Epithelial cell of esophagus (primary cell): ENCODE measurements at regions not wholly inside any gene's neighbourhood (a gene's known extent, or its start where the extent isn't known, plus 50 kb on each side); places are given as distances from the start of the nearest gene placed in this dataset.

ENCODE experiments used
- DNase-seq: peaks from one replicate; pipeline ENCODE4 v3.0.0; 2010; ENCODE audit warnings: low read depth
- H3K4me3 ChIP-seq: 2 replicates; pipeline ENCODE4 v1.5.1; 2011; ENCODE audit warnings: mild to moderate bottlenecking, low read length, control low read depth
- TF ChIP-seq, protein P1 (sequence below): IDR thresholded peaks from 2 replicates; pipeline ENCODE4 v1.5.1; 2011; ENCODE audit warnings: low read depth, mild to moderate bottlenecking, low read length, control low read depth, inconsistent platforms; ENCODE audit not compliant: insufficient read depth; ENCODE audit errors: missing control alignments

DNA sequence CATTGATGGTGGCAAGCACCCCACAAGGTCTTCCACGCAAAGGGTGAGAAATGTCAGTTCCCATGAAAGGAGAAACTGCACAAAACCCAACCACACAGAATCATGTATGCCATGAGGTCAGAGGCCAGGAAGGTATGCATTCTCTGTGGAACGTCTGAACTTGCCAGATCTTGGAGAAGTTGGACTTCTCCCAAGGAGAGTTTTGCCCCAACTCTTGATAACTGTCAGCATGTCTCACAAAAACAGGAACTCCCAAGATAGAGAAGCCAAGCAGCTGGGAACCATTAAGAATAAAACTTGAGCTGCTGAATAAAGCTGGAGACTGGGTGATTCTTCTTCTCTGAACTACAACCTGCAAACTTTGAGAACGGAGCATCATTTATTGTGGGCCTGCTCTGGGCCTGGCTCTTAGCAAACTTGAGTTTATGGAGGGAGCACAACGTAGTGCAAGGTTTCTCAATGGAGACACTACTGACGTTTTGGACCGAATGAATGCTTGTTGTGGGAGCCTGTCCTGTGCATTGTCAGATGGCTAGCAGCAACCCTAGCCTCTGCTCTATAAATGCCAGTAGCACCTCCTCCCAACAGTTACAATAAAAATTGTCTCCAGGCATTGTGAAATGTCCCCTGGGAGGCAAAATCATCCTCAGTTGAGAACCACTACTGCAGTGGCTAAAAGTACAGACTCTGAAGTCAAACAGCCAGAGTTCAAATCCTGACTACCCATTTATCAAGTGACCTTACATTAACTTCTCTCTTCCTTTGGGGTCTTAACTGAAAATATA lies 193.5 kb downstream of the ACTL7B start:
- TF ChIP-seq, protein P1, sequence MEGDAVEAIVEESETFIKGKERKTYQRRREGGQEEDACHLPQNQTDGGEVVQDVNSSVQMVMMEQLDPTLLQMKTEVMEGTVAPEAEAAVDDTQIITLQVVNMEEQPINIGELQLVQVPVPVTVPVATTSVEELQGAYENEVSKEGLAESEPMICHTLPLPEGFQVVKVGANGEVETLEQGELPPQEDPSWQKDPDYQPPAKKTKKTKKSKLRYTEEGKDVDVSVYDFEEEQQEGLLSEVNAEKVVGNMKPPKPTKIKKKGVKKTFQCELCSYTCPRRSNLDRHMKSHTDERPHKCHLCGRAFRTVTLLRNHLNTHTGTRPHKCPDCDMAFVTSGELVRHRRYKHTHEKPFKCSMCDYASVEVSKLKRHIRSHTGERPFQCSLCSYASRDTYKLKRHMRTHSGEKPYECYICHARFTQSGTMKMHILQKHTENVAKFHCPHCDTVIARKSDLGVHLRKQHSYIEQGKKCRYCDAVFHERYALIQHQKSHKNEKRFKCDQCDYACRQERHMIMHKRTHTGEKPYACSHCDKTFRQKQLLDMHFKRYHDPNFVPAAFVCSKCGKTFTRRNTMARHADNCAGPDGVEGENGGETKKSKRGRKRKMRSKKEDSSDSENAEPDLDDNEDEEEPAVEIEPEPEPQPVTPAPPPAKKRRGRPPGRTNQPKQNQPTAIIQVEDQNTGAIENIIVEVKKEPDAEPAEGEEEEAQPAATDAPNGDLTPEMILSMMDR, result no peak
- peak; percentile 27 for DNase-seq
- no peak overlapping the region for H3K4me3 ChIP-seq

DNA sequence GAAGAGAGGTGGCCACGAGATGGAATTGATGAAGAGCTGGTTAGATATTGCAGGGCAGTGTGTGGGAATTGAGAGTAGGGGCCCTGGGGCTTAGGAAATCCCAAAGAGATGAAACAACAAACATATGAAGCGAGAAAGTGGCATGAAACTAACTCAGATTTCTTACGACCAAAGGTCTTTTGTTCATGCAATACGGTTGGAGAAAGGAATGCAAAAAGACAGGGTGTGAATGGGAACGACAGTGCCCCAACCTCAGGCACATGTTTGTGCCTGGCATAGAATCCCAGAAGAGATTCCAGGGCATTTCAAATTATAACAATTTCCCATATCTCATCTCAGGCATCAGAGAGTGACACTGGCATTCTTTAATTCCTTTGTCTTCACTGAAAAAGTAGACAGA lies 199.2 kb downstream of the ACTL7B start:
- peak; percentile 35 for DNase-seq
- TF ChIP-seq, protein P1, result no peak
- no peak overlapping the region for H3K4me3 ChIP-seq

DNA sequence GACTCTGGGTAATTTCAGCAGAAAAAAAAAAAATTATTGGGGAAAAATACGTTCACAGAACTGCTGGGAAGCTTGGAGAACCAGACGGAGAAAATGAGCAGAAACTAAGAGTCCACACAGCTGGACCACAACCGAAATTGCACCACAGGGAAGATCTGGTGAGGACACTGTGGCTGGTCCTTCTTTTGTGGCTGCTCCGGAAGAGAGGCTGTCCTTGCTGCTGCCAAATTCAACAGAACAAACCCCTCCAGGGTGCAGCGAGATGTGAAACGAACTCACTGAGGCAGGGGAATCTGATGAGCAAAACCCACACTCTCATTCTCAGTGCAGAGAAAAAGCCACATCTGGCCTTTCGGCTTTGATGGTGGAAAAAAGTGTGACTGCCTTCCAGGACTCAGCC lies 200.0 kb downstream of the ACTL7B start:
- no peak overlapping the region for H3K4me3 ChIP-seq
- no peak for DNase-seq
- TF ChIP-seq, protein P1, result no peak

DNA sequence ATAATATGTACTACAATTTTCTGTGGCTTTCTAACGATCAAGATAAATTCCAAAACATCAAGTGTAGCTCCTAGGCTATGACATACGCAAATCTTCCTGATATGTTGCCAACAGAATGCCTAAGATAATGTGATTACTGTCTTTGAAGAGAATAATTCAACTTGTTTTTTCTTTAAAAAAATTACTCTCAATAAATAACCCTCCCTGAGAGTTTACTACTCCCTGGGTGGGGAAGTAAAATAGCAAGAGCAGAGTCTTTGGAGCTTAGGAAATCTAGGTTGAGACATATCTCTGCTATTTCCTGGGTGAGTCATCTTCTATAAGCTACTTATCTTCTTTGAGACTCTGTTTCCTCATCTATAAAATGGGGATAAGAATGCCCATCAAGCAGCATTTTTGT lies 201.2 kb downstream of the ACTL7B start:
- TF ChIP-seq, protein P1, result no peak
- peak; percentile 60 for DNase-seq
- no peak overlapping the region for H3K4me3 ChIP-seq

DNA sequence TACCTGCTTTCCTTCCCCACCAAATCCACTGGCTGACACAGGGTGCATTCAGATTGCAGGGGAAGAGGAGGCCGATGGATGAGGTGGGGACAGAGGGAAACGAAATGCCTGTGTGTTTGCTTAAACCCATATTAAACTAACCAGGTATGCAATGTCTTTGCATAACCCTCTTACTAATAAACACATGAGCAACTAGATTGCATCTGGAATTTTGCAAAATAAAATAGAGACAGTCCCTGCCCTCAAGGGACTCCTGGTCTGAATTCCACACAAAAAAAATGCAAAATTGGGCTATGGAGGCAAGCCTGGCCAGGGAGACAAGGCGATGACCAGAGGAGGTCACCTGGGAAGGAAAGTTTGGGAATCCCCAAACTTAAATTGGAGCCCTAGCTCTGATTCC lies 202.9 kb downstream of the ACTL7B start:
- no peak for DNase-seq
- H3K4me3 ChIP-seq, result no peak overlapping the region
- TF ChIP-seq, protein P1, result no peak

DNA sequence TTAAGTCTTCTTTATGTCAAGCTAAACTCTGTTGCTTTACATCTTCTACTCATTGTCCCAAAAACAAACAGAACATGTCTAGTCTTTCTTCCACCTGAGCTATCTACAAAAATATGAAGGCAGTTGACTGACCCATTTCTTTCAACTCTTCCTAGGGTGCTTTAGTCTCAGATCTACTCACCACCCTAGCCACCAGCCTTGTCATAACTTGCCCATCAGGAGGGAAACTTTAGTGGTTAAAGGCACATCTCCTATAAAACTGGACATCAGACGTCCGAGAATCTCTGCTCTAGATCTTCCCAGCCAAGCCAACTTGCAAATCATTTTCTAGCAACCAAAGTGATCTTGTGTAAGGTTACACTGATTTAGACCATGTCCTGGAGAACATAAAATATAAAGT lies 205.0 kb downstream of the ACTL7B start:
- no peak overlapping the region for H3K4me3 ChIP-seq
- DNase-seq, result peak; percentile 55
- TF ChIP-seq, protein P1, result no peak

DNA sequence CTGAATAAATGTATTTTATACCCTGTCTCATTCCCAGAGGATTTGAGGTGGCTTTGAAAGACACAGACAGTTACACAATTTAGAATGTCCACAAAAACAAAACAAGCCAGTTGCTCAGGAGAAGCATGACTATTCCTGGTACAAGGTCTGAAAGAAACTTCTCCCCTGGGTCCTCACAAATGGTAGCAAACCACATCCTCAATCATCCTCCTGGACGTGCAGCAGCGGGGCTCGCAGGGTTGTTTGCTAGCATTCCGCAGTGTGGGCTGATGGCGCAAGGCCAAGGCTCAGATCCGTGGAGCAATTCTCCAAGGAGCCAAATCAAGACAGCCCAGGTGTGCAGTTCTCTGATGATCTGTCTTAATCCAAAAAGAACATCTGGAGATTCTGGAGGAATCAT lies 210.3 kb downstream of the ACTL7B start:
- no peak overlapping the region for H3K4me3 ChIP-seq
- peak; percentile 67 for DNase-seq
- TF ChIP-seq, protein P1, result no peak
